Prostate gland (tissue), 2 donors: ENCODE measurements at regions not wholly inside any gene's neighbourhood (a gene's known extent, or its start where the extent isn't known, plus 50 kb on each side); places are given as distances from the start of the nearest gene placed in this dataset.

ENCODE experiments used
- CTCF ChIP-seq, 4 experiments: fragments of 200-600 bp in 2 of 4; fragments of 450-650 bp in 2 of 4; sonication (generic) in 2 of 4; IDR thresholded peaks; 1 replicate in 3 of 4; 2 replicates in 1 of 4; pipeline ENCODE4 v1.5.1; 2016 to 2019; ENCODE audit warnings: antibody characterized with exemption in 4 of 4, mild to moderate bottlenecking in 2 of 4, moderate library complexity in 2 of 4
- POLR2A ChIP-seq: fragments of 450-650 bp; IDR thresholded peaks from one replicate; pipeline ENCODE4 v1.6.1; 2016; ENCODE audit warnings: antibody characterized with exemption, mild to moderate bottlenecking

- TF ChIP-seq POLR2A (no peak), CTCF (IDR thresholded peaks at IDR 0.05) (no peak)
Observed at GRCh38 chr2:15805206-15805605, 135.1 kb upstream of the MYCN start.
